ENCODE measurements at regions not wholly inside any gene's neighbourhood (a gene's known extent, or its start where the extent isn't known, plus 50 kb on each side); places are given as distances from the start of the nearest gene placed in this dataset.
"Not testable (repeated sequence)": the region's sequence is repeated elsewhere in the genome, so short reads cannot be mapped to it uniquely, and the experiment has no call there.

DNA sequence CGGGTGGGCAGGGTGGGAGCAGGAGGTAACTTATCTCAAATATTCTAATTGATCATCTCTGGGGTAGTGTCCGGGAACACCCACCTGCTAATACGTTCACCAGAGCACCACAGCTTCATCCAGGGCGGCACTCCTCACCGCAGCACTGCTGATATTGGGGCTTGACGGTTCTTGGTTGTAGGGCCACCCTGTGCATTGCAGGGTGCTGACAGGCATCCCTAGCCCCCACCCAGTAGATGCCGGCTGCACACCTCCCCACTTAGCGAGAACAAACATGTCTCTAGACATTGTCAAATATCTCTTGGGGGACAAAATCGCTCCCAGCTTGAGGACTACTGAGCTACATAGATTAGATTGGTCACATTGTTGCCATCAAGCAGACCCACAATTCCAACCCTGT, 73.9 kb upstream of the WASF3 start:
- DNase-seq (ENCODE audit: low spot score): no peak

- DNase-seq (ENCODE audit: low spot score): no peak
Measured at GRCh38 chr13:26484196-26484595, 73.3 kb upstream of the WASF3 start.

- no peak for DNase-seq (ENCODE audit: low spot score)
Measured at GRCh38 chr13:26485288-26485687, 72.2 kb upstream of the WASF3 start.

DNA sequence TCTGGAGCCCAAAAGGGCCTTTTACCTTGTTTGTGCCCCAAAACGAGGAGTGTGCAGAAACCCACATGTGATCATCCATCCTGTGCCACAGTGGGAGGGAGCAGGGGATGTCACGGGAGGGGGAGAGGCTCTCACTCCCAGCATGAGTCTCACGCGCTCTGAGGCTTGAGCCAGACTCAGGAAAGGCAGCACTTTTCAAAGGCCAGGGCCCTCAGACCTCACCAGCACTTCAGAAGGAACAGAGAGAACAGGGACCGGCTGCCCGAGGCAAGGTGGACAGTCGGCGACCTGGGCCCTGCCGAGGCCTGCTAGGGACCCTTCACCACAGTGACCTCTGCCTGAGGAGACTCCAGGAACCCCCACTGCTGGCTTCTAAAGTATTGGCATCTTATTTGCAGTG, 71.7 kb upstream of the WASF3 start:
- no peak for DNase-seq (ENCODE audit: low spot score)

- no peak for DNase-seq (ENCODE audit: low spot score)
Measured at GRCh38 chr13:26486550-26486949, 70.9 kb upstream of the WASF3 start.

GRCh38 chr13:26487781-26488180, 69.7 kb upstream of the WASF3 start:
- DNase-seq (ENCODE audit: low spot score): no peak

- no peak for DNase-seq (ENCODE audit: low spot score)
Measured at GRCh38 chr13:26488236-26489003, 69.1 kb upstream of the WASF3 start.

DNA sequence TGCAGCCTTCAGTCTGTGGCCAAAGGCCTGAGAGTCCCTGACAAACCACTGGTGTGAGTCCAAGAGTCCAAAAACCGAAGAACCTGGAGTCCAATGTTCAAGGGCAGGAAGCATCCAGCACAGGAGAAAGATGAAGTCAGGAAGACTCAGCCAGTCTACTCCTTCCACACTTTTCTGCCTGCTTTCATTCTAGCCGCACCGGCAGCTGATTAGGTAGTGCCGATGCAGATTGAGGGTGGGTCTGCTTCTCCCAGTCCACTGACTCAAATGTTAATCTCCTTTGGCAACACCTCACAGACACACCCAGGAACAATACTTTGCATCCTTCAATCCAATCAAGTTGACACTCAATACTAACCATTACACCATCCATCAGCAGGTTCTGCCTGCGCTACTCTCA, 65.2 kb upstream of the WASF3 start:
- DNase-seq (ENCODE audit: low spot score): not testable (repeated sequence)

GRCh38 chr13:26494571-26495195, 62.8 kb upstream of the WASF3 start:
- no peak for DNase-seq (ENCODE audit: low spot score)

DNA sequence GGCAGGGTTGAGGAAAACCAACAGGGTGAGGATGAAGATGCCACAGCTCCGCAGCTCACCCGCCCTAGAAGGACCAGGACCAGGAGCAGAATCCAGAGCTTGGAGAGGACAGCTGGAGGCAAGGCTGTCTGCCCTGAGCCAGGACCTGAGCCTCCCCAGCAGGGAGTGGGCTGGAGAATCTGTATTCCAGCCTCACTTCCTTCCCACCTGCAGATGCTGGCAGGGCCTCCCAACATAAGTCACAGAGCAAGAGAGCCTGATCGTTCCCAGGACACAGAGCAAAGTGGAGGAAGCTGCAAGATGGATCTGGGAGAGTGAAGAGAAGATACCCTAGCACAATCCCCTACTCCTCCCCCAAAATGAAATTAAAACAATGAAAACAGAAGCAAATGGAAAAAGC, 61.7 kb upstream of the WASF3 start:
- no peak for DNase-seq (ENCODE audit: low spot score)

DNA sequence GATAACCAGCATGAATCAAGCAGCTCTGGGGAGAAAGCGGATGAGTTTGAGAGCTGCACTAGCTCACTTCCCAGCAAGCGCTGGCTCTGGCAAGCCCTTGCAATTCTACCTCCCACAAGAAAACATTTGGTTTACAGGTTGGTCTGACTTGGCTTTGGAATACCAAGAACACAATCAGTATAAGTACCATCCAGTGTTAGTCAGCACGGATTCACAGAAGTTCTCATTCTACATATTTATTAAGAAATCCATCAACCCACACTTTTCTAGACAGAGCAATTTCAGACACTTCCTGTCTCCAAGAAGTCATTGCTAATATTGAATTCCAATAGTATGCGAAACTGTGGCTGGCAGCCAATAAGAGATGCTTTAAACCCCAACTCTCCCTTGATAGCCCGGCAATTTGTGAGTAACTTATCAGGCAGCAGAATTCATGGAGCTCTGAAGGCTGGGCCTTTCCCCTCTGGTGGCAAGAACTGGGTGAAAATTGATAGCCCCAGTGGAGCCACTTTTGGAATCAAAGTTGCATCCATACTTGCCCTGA, 59.4 kb upstream of the WASF3 start:
- DNase-seq (ENCODE audit: low spot score): no peak

GRCh38 chr13:26498656-26499601, 58.6 kb upstream of the WASF3 start:
- no peak for DNase-seq (ENCODE audit: low spot score)

- DNase-seq (ENCODE audit: low spot score): no peak
Measured at GRCh38 chr13:26500618-26501320, 56.7 kb upstream of the WASF3 start.

DNA sequence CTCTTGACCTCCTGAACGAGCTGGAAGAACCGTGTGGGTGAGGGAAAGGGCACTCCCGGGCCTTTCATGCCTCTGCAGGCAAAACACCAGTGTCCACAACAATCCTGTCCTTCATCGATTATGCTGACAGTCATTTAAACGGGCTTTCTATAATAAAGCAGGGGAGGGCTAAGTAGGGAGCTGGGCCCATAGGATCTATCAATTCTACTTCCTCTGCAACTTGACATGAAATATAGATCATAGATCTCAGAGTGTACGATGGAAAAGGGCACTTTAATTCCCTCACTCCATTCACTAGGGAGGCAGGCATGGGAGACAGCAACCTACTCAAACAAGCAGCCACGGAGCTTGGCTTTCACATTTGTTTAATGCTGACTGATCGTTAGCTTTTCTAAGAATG, 55.8 kb upstream of the WASF3 start:
- no peak for DNase-seq (ENCODE audit: low spot score)

- DNase-seq (ENCODE audit: low spot score): no peak
Measured at GRCh38 chr13:26502826-26503225, 54.7 kb upstream of the WASF3 start.

- no peak for DNase-seq (ENCODE audit: low spot score)
Measured at GRCh38 chr13:26503826-26504594, 53.5 kb upstream of the WASF3 start.

All from hematopoietic multipotent progenitor cell treated with erythropoietin and hydrocortisone succinate and interleukin-3 and kit ligand, for 15 days (in vitro differentiated cells).